CD14-positive monocyte (primary cell): ENCODE measurements at regions not wholly inside any gene's neighbourhood (a gene's known extent, or its start where the extent isn't known, plus 50 kb on each side); places are given as distances from the start of the nearest gene placed in this dataset.

Source experiments
- DNase-seq, 3 donors: peaks; one replicate each; pipeline ENCODE4 v3.0.0-alpha.2; 2011 to 2022
- H2AFZ ChIP-seq: 2 replicates; pipeline ENCODE4 v1.6.0; 2012; ENCODE audit warnings: mild to moderate bottlenecking, low read depth, low read length, inconsistent platforms; ENCODE audit not compliant: insufficient read depth, poor library complexity, severe bottlenecking
- H3K27ac ChIP-seq, 2 donors: 1 replicate in 1 of 2; 2 replicates in 1 of 2; pipeline ENCODE4 v1.5.1; 2012 to 2013; ENCODE audit warnings: low read length in 2 of 2, control low read depth in 1 of 2, inconsistent platforms in 1 of 2, low read depth in 1 of 2, mild to moderate bottlenecking in 1 of 2
- H3K27me3 ChIP-seq, 2 donors: one replicate each; pipeline versions ENCODE4 v1.6.0 to v1.6.1; 2011 to 2013; ENCODE audit warnings: low read length in 2 of 2; ENCODE audit not compliant: control insufficient read depth in 2 of 2, insufficient read depth in 2 of 2
- H3K36me3 ChIP-seq, 2 donors: replicated peaks in 1 of 2; 1 replicate in 1 of 2; 2 replicates in 1 of 2; pipeline versions ENCODE4 v1.5.1 to v1.6.1; 2012 to 2013; ENCODE audit warnings: low read length in 2 of 2, control low read depth in 1 of 2, inconsistent platforms in 1 of 2, mild to moderate bottlenecking in 1 of 2; ENCODE audit not compliant: insufficient read depth in 2 of 2, control insufficient read depth in 1 of 2
- H3K4me1 ChIP-seq, 2 donors: 1 replicate in 1 of 2; 2 replicates in 1 of 2; pipeline versions ENCODE4 v1.5.1 to v1.6.1; 2012 to 2013; ENCODE audit warnings: low read length in 2 of 2, control low read depth in 1 of 2, inconsistent platforms in 1 of 2, mild to moderate bottlenecking in 1 of 2, moderate library complexity in 1 of 2; ENCODE audit not compliant: insufficient read depth in 2 of 2, control insufficient read depth in 1 of 2
- H3K4me2 ChIP-seq: replicated peaks from 2 replicates; pipeline ENCODE3; 2012; ENCODE audit warnings: low read length, moderate library complexity, mild to moderate bottlenecking; ENCODE audit not compliant: poor library complexity, severe bottlenecking; ENCODE audit errors: extremely low read depth
- H3K4me3 ChIP-seq, 3 experiments: fragments of 200-600 bp in 1 of 3; sonication (generic) in 1 of 3; replicated peaks in 1 of 3; 1 replicate in 2 of 3; 2 replicates in 1 of 3; pipeline ENCODE4 v1.5.1; 2011 to 2013; ENCODE audit warnings: low read length in 3 of 3, mild to moderate bottlenecking in 3 of 3, control low read depth in 2 of 3, low read depth in 2 of 3, inconsistent platforms in 1 of 3, moderate library complexity in 1 of 3
- H3K79me2 ChIP-seq: 2 replicates; pipeline ENCODE4 v1.6.0; 2012; ENCODE audit warnings: mild to moderate bottlenecking, control low read depth, inconsistent platforms, low read length, moderate library complexity; ENCODE audit not compliant: insufficient read depth
- H3K9ac ChIP-seq: 2 replicates; pipeline ENCODE4 v1.6.0; 2017; ENCODE audit warnings: low read length, mild to moderate bottlenecking; ENCODE audit not compliant: insufficient read depth, poor library complexity, severe bottlenecking
- H3K9me3 ChIP-seq, 2 donors: replicated peaks in 1 of 2; 1 replicate in 1 of 2; 2 replicates in 1 of 2; pipeline versions ENCODE4 v1.5.1 to v1.6.1; 2012 to 2013; ENCODE audit warnings: low read length in 2 of 2, control low read depth in 1 of 2; ENCODE audit not compliant: control insufficient read depth in 1 of 2, insufficient read depth in 1 of 2
- H4K20me1 ChIP-seq: 2 replicates; pipeline ENCODE4 v1.6.0; 2012; ENCODE audit warnings: mild to moderate bottlenecking, low read length, control low read depth, moderate library complexity; ENCODE audit not compliant: insufficient read depth
- H3K27ac Mint-ChIP-seq, 7 donors: one replicate each; pipeline ENCODE4 v1.8.0; 2020; ENCODE audit warnings: mild to moderate bottlenecking in 7 of 7, mixed read lengths in 7 of 7, moderate library complexity in 6 of 7, inconsistent platforms in 2 of 7
- H3K27me3 Mint-ChIP-seq, 3 donors: one replicate each; pipeline ENCODE4 v1.8.0; 2021 to 2022; ENCODE audit warnings: low read depth in 3 of 3, mild to moderate bottlenecking in 3 of 3, mixed read lengths in 3 of 3, moderate library complexity in 3 of 3, inconsistent platforms in 1 of 3
- H3K36me3 Mint-ChIP-seq, 2 donors: one replicate each; pipeline ENCODE4 v1.8.0; 2020; ENCODE audit warnings: mixed read lengths in 2 of 2, inconsistent platforms in 1 of 2, mild to moderate bottlenecking in 1 of 2
- H3K4me1 Mint-ChIP-seq: one replicate; pipeline ENCODE4 v1.8.0; 2020; ENCODE audit warnings: mild to moderate bottlenecking, mixed read lengths
- H3K4me3 Mint-ChIP-seq, 2 donors: one replicate each; pipeline ENCODE4 v1.8.0; 2020; ENCODE audit warnings: mild to moderate bottlenecking in 2 of 2, mixed read lengths in 2 of 2, moderate library complexity in 1 of 2
- H3K9me3 Mint-ChIP-seq, 7 donors: one replicate each; pipeline ENCODE4 v1.8.0; 2020 to 2022; ENCODE audit warnings: mixed read lengths in 7 of 7, mild to moderate bottlenecking in 6 of 7, moderate library complexity in 6 of 7, inconsistent platforms in 2 of 7
- CTCF ChIP-seq: fragments of 200-600 bp; IDR thresholded peaks from one replicate; pipeline ENCODE4 v1.8.0; 2022; ENCODE audit warnings: antibody characterized with exemption, mild to moderate bottlenecking
- WGBS: methylation state at CpG from one replicate; pipeline ENCODE4 v1.1.5; 2013; ENCODE audit warnings: missing lambda C conversion rate; ENCODE audit not compliant: insufficient coverage; 5-methylcytosine and 5-hydroxymethylcytosine counted together
- intact Hi-C, 2 donors: fragments of 100-400 bp; cut with micrococcal nuclease; formaldehyde crosslinking; loops; one replicate each; pipeline versions ENCODE4 v1.15.0 to v1.15.1; 2023

- Histone ChIP-seq H3K4me2 (no peak overlapping the region), H4K20me1 (no peaks in the 10 kb centered on the region), H3K27ac (no peak overlapping the region), H3K4me3 (no peak overlapping the region), H3K79me2 (no peaks in the 10 kb centered on the region), H3K9me3 (peaks cover 17 to 27% of the 10 kb centered on the region in 2 donors), H3K9ac (no peak overlapping the region), H3K27me3 (no peaks in the 10 kb centered on the region), H3K36me3 (no peaks in the 10 kb centered on the region), H2AFZ (no peak overlapping the region), H3K4me1 (no peaks in the 10 kb centered on the region)
- Mint-ChIP-seq H3K4me3 (no peak overlapping the region), H3K27me3 (peaks cover 1 to 10% (median 8%) of the 10 kb centered on the region in 3 donors), H3K36me3 (no peaks in the 10 kb centered on the region), H3K27ac (no peak overlapping the region), H3K9me3 (peaks cover 10 to 32% (median 19%) of the 10 kb centered on the region in 7 donors), H3K4me1 (no peaks in the 10 kb centered on the region)
- no peak for DNase-seq
- intact Hi-C loops: no loop called here
- no peak for TF ChIP-seq CTCF
These were observed 71.2 kb upstream of the BCL9 start for GRCh38 chr1:147470079-147470478.

GRCh38 chr1:147472489-147472888 is 68.8 kb upstream of the BCL9 start:
- Histone ChIP-seq H3K27me3 (no peaks in the 10 kb centered on the region), H3K4me3 (no peak overlapping the region), H3K9ac (no peak overlapping the region), H3K36me3 (no peaks in the 10 kb centered on the region), H4K20me1 (no peaks in the 10 kb centered on the region), H3K4me2 (no peak overlapping the region), H3K4me1 (no peaks in the 10 kb centered on the region), H3K79me2 (no peaks in the 10 kb centered on the region), H3K9me3 (peaks cover 12 to 17% of the 10 kb centered on the region in 2 donors), H2AFZ (no peak overlapping the region), H3K27ac (no peak overlapping the region)
- Mint-ChIP-seq H3K36me3 (no peaks in the 10 kb centered on the region), H3K27ac (no peak overlapping the region), H3K27me3 (peaks cover 1 to 8% (median 4%) of the 10 kb centered on the region in 3 donors), H3K9me3 (peaks cover 5 to 17% (median 8%) of the 10 kb centered on the region in 7 donors), H3K4me3 (no peak overlapping the region), H3K4me1 (no peaks in the 10 kb centered on the region)
- WGBS: no CpG with 5 or more reads among the region's 2 CpGs
- no peak for DNase-seq
- TF ChIP-seq CTCF: no peak
- intact Hi-C loops: no loop called here
